IMR-90 (cell line): ENCODE measurements at regions not wholly inside any gene's neighbourhood (a gene's known extent, or its start where the extent isn't known, plus 50 kb on each side); places are given as distances from the start of the nearest gene placed in this dataset.

Experiments
- ATAC-seq: fragments of 200-7000 bp; cut with Tn5 transposase; 2 replicates; pipeline ENCODE4 v1.9.1; 2020; ENCODE audit warnings: low read depth, mild to moderate bottlenecking, moderate library complexity
- BruUV-seq: library from RNA; stranded (reverse); fragments of 400-500 nt; replicated peaks from 2 replicates; lab custom pipeline; 2021; lab: Mats Ljungman, UMichigan
- CTCF ChIA-PET: fragments of 300-600 bp; formaldehyde crosslinking; extraction: SDS; loops from one replicate; lab custom pipeline; 2021; ENCODE audit warnings: antibody characterized with exemption; lab: Yijun Ruan, JAX
- POLR2A ChIA-PET: fragments of 300-600 bp; sonication (Branson Sonifier 250); formaldehyde crosslinking; loops from one replicate; lab custom pipeline; 2022; ENCODE audit warnings: antibody characterized with exemption; ENCODE audit not compliant: unreplicated experiment; lab: Charles Lee
- DNase-seq: peaks from one replicate; pipeline ENCODE4 v3.0.0; 2013
- H2AFZ ChIP-seq: replicated peaks from 2 replicates; pipeline ENCODE3; 2013; ENCODE audit warnings: low read length, mild to moderate bottlenecking; ENCODE audit not compliant: poor library complexity
- H2AK5ac ChIP-seq: 2 replicates; pipeline ENCODE4 v1.6.1; 2013; ENCODE audit warnings: low read depth, low read length, inconsistent platforms
- H2AK9ac ChIP-seq: replicated peaks from 2 replicates; pipeline ENCODE3; 2013; ENCODE audit warnings: mild to moderate bottlenecking, low read depth, low read length, moderate library complexity; ENCODE audit not compliant: poor library complexity
- H2BK120ac ChIP-seq: 2 replicates; pipeline ENCODE4 v1.6.1; 2013; ENCODE audit warnings: low read depth, low read length, inconsistent platforms
- H2BK15ac ChIP-seq: 3 replicates; pipeline ENCODE4 v1.6.1; 2013; ENCODE audit warnings: low read depth, low read length, inconsistent platforms
- H2BK20ac ChIP-seq: 2 replicates; pipeline ENCODE4 v1.6.1; 2013; ENCODE audit warnings: low read depth, mild to moderate bottlenecking, inconsistent platforms, low read length, moderate library complexity
- H2BK5ac ChIP-seq: 2 replicates; pipeline ENCODE4 v1.6.1; 2013; ENCODE audit warnings: mild to moderate bottlenecking, low read depth, low read length, inconsistent platforms; ENCODE audit not compliant: poor library complexity, severe bottlenecking
- H3K14ac ChIP-seq: replicated peaks from 2 replicates; pipeline ENCODE4 v1.6.1; 2013; ENCODE audit warnings: low read depth, low read length, inconsistent platforms
- H3K18ac ChIP-seq: 2 replicates; pipeline ENCODE4 v1.6.1; 2013; ENCODE audit warnings: low read depth, low read length, control low read depth
- H3K23ac ChIP-seq: 2 replicates; pipeline ENCODE4 v1.6.1; 2013; ENCODE audit warnings: low read depth, low read length, inconsistent platforms
- H3K27ac ChIP-seq: 2 replicates; pipeline ENCODE4 v1.5.1; 2013; ENCODE audit warnings: mild to moderate bottlenecking, control low read depth, low read length; ENCODE audit not compliant: insufficient read depth
- H3K27me3 ChIP-seq: 2 replicates; pipeline ENCODE4 v1.6.1; 2013; ENCODE audit warnings: low read length; ENCODE audit not compliant: control insufficient read depth, insufficient read depth
- H3K36me3 ChIP-seq: 2 replicates; pipeline ENCODE4 v1.6.1; 2013; ENCODE audit warnings: low read length, mixed read lengths; ENCODE audit not compliant: control insufficient read depth, insufficient read depth
- H3K4ac ChIP-seq: 2 replicates; pipeline ENCODE4 v1.6.1; 2013; ENCODE audit warnings: low read depth, low read length, inconsistent platforms
- H3K4me1 ChIP-seq: 2 replicates; pipeline ENCODE4 v1.6.1; 2013; ENCODE audit warnings: low read length, mixed read lengths; ENCODE audit not compliant: control insufficient read depth, insufficient read depth
- H3K4me2 ChIP-seq: 2 replicates; pipeline ENCODE4 v1.6.1; 2013; ENCODE audit warnings: low read depth, mild to moderate bottlenecking, control low read depth, low read length, moderate library complexity
- H3K4me3 ChIP-seq: 2 replicates; pipeline ENCODE4 v1.5.1; 2013; ENCODE audit warnings: low read depth, mild to moderate bottlenecking, control low read depth, low read length, moderate library complexity; ENCODE audit not compliant: insufficient read depth
- H3K56ac ChIP-seq: 2 replicates; pipeline ENCODE4 v1.6.1; 2013; ENCODE audit warnings: low read length, inconsistent platforms; ENCODE audit not compliant: insufficient read depth; ENCODE audit errors: extremely low read depth
- H3K79me1 ChIP-seq, 2 experiments: 2 replicates each; pipeline ENCODE4 v1.6.1; 2013; ENCODE audit warnings: low read length in 2 of 2, inconsistent platforms in 1 of 2, low read depth in 1 of 2
- H3K9ac ChIP-seq: 2 replicates; pipeline ENCODE4 v1.6.1; 2013; ENCODE audit warnings: low read depth, low read length, control low read depth
- H3K9me1 ChIP-seq: 2 replicates; pipeline ENCODE4 v1.6.1; 2013; ENCODE audit warnings: low read length, inconsistent platforms; ENCODE audit not compliant: insufficient read depth
- H3K9me3 ChIP-seq: 2 replicates; pipeline ENCODE4 v1.6.1; 2013; ENCODE audit warnings: low read length; ENCODE audit not compliant: control insufficient read depth, insufficient read depth
- H4K20me1 ChIP-seq: 2 replicates; pipeline ENCODE4 v1.6.1; 2013; ENCODE audit warnings: low read length, inconsistent platforms; ENCODE audit not compliant: insufficient read depth
- H4K5ac ChIP-seq: 2 replicates; pipeline ENCODE4 v1.6.1; 2013; ENCODE audit warnings: mild to moderate bottlenecking, low read depth, low read length, control low read depth
- H4K8ac ChIP-seq, 2 experiments: 2 replicates each; pipeline ENCODE4 v1.6.1; 2013; ENCODE audit warnings: low read depth in 2 of 2, low read length in 2 of 2, control low read depth in 1 of 2, inconsistent platforms in 1 of 2
- H4K91ac ChIP-seq: 2 replicates; pipeline ENCODE4 v1.6.1; 2013; ENCODE audit warnings: low read depth, low read length, inconsistent platforms; ENCODE audit not compliant: insufficient read depth
- CHD1 ChIP-seq: IDR thresholded peaks from 2 replicates; pipeline ENCODE4 v1.6.1; 2012; ENCODE audit warnings: low read depth, low read length, improper control_type of control experiment
- CTCF ChIP-seq: conservative IDR thresholded peaks from 2 replicates; pipeline ENCODE4 v1.5.1; 2012; ENCODE audit warnings: mild to moderate bottlenecking, low read depth, low read length, improper control_type of control experiment
- MXI1 ChIP-seq: IDR thresholded peaks from 2 replicates; pipeline ENCODE4 v1.6.1; 2012; ENCODE audit warnings: low read depth, mild to moderate bottlenecking, low read length, moderate library complexity, borderline replicate concordance
- SMC3 ChIP-seq: fragments of 150-350 bp; IDR thresholded peaks from 2 replicates; pipeline ENCODE4 v1.6.1; 2016; ENCODE audit warnings: low read depth, mild to moderate bottlenecking, antibody characterized with exemption, low read length, moderate library complexity
- USF2 ChIP-seq: fragments of 150-350 bp; IDR thresholded peaks from 2 replicates; pipeline ENCODE4 v1.6.1; 2017; ENCODE audit warnings: mild to moderate bottlenecking, antibody characterized with exemption, low read length, low read depth
- WGBS, 2 experiments: methylation state at CpG; one replicate each; pipeline versions ENCODE4 v1.1.5 to v1.1.7; 2013; ENCODE audit warnings: missing lambda C conversion rate in 2 of 2; ENCODE audit not compliant: insufficient read length in 1 of 2; ENCODE audit errors: extremely low coverage in 2 of 2; 5-methylcytosine and 5-hydroxymethylcytosine counted together
- dilution Hi-C: fragments of 300-500 bp; cut with HindIII; formaldehyde crosslinking; loops from one replicate; pipeline ENCODE4 v1.14.3; 2018; ENCODE audit warnings: low sequenced_read_pairs; ENCODE audit not compliant: unreplicated experiment
- in situ Hi-C: fragments of 300-500 bp; cut with MboI; formaldehyde crosslinking; loops from 3 replicates; pipeline ENCODE4 v1.14.3; 2019; ENCODE audit warnings: low sequenced_read_pairs, inconsistent platforms, mixed read lengths
- intact Hi-C: fragments of 100-400 bp; cut with micrococcal nuclease; formaldehyde crosslinking; loops from 2 replicates; pipeline ENCODE4 v1.10.0; 2022

- H2BK15ac ChIP-seq: no peak overlapping the region
- H2AFZ ChIP-seq: no peak overlapping the region
- H3K27ac ChIP-seq: no peak overlapping the region
- no peak overlapping the region for H3K18ac ChIP-seq
- no peak overlapping the region for H2AK5ac ChIP-seq
- no peak overlapping the region for H3K56ac ChIP-seq
- no peak overlapping the region for H2BK120ac ChIP-seq
- no peak overlapping the region for H3K4me2 ChIP-seq
- H4K8ac ChIP-seq: no peak overlapping the region
- ChIA-PET CTCF (no interaction called here), POLR2A (no interaction called here)
- H3K4me1 ChIP-seq: no peaks in the 10 kb centered on the region
- H3K4ac ChIP-seq: no peak overlapping the region
- H4K20me1 ChIP-seq: no peaks in the 10 kb centered on the region
- H3K9me3 ChIP-seq: no peaks in the 10 kb centered on the region
- H3K9me1 ChIP-seq: no peaks in the 10 kb centered on the region
- ATAC-seq (no peak), DNase-seq (no peak)
- no peak overlapping the region for H3K14ac ChIP-seq
- H4K91ac ChIP-seq: no peak overlapping the region
- no peak overlapping the region for H2BK20ac ChIP-seq
- H3K23ac ChIP-seq: no peak overlapping the region
- H3K4me3 ChIP-seq: no peak overlapping the region
- H4K5ac ChIP-seq: no peak overlapping the region
- 56% methylated on average over 2 of the region's 3 CpGs; no CpG with 5 or more reads in 1 of the 2 experiments for WGBS, 2 experiments
- dilution Hi-C loops (no loop called here), in situ Hi-C loops (no loop called here), intact Hi-C loops (no loop called here)
- BruUV-seq: no TSS peak
- no peak overlapping the region for H3K9ac ChIP-seq
- TF ChIP-seq CHD1 (no peak), CTCF (no peak), MXI1 (no peak), USF2 (no peak), SMC3 (no peak)
- no peaks in the 10 kb centered on the region for H3K36me3 ChIP-seq
- no peak overlapping the region for H2BK5ac ChIP-seq
- H2AK9ac ChIP-seq: no peak overlapping the region
- H3K79me1 ChIP-seq: no peaks in the 10 kb centered on the region
- no peaks in the 10 kb centered on the region for H3K27me3 ChIP-seq
Observed at GRCh38 chr7:83821866-83822265, 172.9 kb upstream of the SEMA3E start.
